Stimulated activated CD4-positive, alpha-beta T cell treated with anti-CD3 and anti-CD28 coated beads, Interleukin-4, amount 100 ng/mL, for 4 hours (primary cell): ENCODE measurements at regions not wholly inside any gene's neighbourhood (a gene's known extent, or its start where the extent isn't known, plus 50 kb on each side); places are given as distances from the start of the nearest gene placed in this dataset.

ENCODE experiments used
- DNase-seq, 2 experiments: peaks; one replicate each; pipeline ENCODE4 v3.0.0-alpha.2; 2020

- no peak for DNase-seq
Measured at GRCh38 chr11:38246451-38246850, 1648.4 kb upstream of the RAG2 start.

- no peak for DNase-seq
Measured at GRCh38 chr11:38226684-38227083, 1628.6 kb upstream of the RAG2 start.

GRCh38 chr11:38221295-38221694 is 1623.3 kb upstream of the RAG2 start:
- DNase-seq, result no peak

GRCh38 chr11:38219636-38220035 is 1621.6 kb upstream of the RAG2 start:
- no peak for DNase-seq

- DNase-seq, result no peak
Measured at GRCh38 chr11:38208951-38209350, 1610.9 kb upstream of the RAG2 start.

- DNase-seq, result no peak
Measured at GRCh38 chr11:38206663-38207062, 1608.6 kb upstream of the RAG2 start.

- DNase-seq, result no peak
Measured at GRCh38 chr11:38191101-38191500, 1593.1 kb upstream of the RAG2 start.

- no peak for DNase-seq
Measured at GRCh38 chr11:38182126-38182866, 1584.3 kb upstream of the RAG2 start.

GRCh38 chr11:38176686-38177322 is 1578.8 kb upstream of the RAG2 start:
- no peak for DNase-seq

GRCh38 chr11:38173676-38174075 is 1575.6 kb upstream of the RAG2 start:
- DNase-seq, result no peak

- DNase-seq, result no peak
Measured at GRCh38 chr11:38169286-38169685, 1571.2 kb upstream of the RAG2 start.

GRCh38 chr11:38163526-38163925 is 1565.5 kb upstream of the RAG2 start:
- DNase-seq, result no peak

GRCh38 chr11:38160433-38160832 is 1562.4 kb upstream of the RAG2 start:
- no peak for DNase-seq

- DNase-seq, result no peak
Measured at GRCh38 chr11:38159038-38159437, 1561.0 kb upstream of the RAG2 start.

- DNase-seq, result no peak
Measured at GRCh38 chr11:38156495-38157146, 1558.6 kb upstream of the RAG2 start.

GRCh38 chr11:38155856-38156255 is 1557.8 kb upstream of the RAG2 start:
- DNase-seq, result no peak

GRCh38 chr11:38153985-38154384 is 1555.9 kb upstream of the RAG2 start:
- DNase-seq, result no peak

GRCh38 chr11:38143852-38144251 is 1545.8 kb upstream of the RAG2 start:
- no peak for DNase-seq

- DNase-seq, result no peak
Measured at GRCh38 chr11:38138972-38139371, 1540.9 kb upstream of the RAG2 start.

- DNase-seq, result no peak
Measured at GRCh38 chr11:38136887-38137286, 1538.9 kb upstream of the RAG2 start.

GRCh38 chr11:38131535-38131934 is 1533.5 kb upstream of the RAG2 start:
- DNase-seq, result no peak

GRCh38 chr11:38130976-38131375 is 1532.9 kb upstream of the RAG2 start:
- no peak for DNase-seq

- no peak for DNase-seq
Measured at GRCh38 chr11:38130514-38130913, 1532.5 kb upstream of the RAG2 start.

GRCh38 chr11:38123673-38124072 is 1525.6 kb upstream of the RAG2 start:
- DNase-seq, result no peak
